Heart left ventricle (tissue), 16 donors: ENCODE measurements at regions not wholly inside any gene's neighbourhood (a gene's known extent, or its start where the extent isn't known, plus 50 kb on each side); places are given as distances from the start of the nearest gene placed in this dataset.
"Not testable (repeated sequence)": the region's sequence is repeated elsewhere in the genome, so short reads cannot be mapped to it uniquely, and the experiment has no call there.

Experiments
- ATAC-seq, 4 donors: fragments of 200-7000 bp; cut with Tn5 transposase; one replicate each; pipeline ENCODE4 v1.9.1; 2020 to 2022; ENCODE audit warnings: moderate library complexity in 4 of 4, mild to moderate bottlenecking in 3 of 4, moderate number of reproducible peaks in 1 of 4
- DNase-seq, 5 donors: peaks; one replicate each; pipeline ENCODE4 v3.0.0-alpha.2; 2020
- H3K27ac ChIP-seq, 12 donors: fragments of 200-600 bp; sonication (generic) in 4 of 12; one replicate each; pipeline versions ENCODE4 v1.5.0 to v1.8.0; 2016 to 2022; ENCODE audit warnings: mild to moderate bottlenecking in 2 of 12
- H3K27me3 ChIP-seq, 9 donors: fragments of 200-600 bp; sonication (generic) in 2 of 9; one replicate each; pipeline versions ENCODE4 v1.5.1 to v1.8.0; 2016 to 2022; ENCODE audit warnings: mild to moderate bottlenecking in 3 of 9
- H3K36me3 ChIP-seq, 9 donors: fragments of 200-600 bp; sonication (generic) in 2 of 9; one replicate each; pipeline versions ENCODE4 v1.5.0 to v1.8.0; 2018 to 2022; ENCODE audit warnings: mild to moderate bottlenecking in 2 of 9
- H3K4me1 ChIP-seq, 12 donors: fragments of 200-600 bp; sonication (generic) in 4 of 12; one replicate each; pipeline versions ENCODE4 v1.5.0 to v1.8.0; 2016 to 2022; ENCODE audit warnings: mild to moderate bottlenecking in 3 of 12
- H3K4me3 ChIP-seq, 12 donors: fragments of 200-600 bp; sonication (generic) in 4 of 12; one replicate each; pipeline versions ENCODE4 v1.5.0 to v1.8.0; 2017 to 2022; ENCODE audit warnings: mild to moderate bottlenecking in 9 of 12, moderate library complexity in 4 of 12
- H3K9me3 ChIP-seq, 12 donors: fragments of 200-600 bp; sonication (generic) in 4 of 12; one replicate each; pipeline versions ENCODE4 v1.5.0 to v1.8.0; 2016 to 2022; ENCODE audit warnings: mild to moderate bottlenecking in 1 of 12
- CTCF ChIP-seq, 12 donors: fragments of 200-600 bp; sonication (generic) in 4 of 12; IDR thresholded peaks; one replicate each; pipeline versions ENCODE4 v1.5.0 to v1.8.0; 2018 to 2022; ENCODE audit warnings: antibody characterized with exemption in 12 of 12, mild to moderate bottlenecking in 5 of 12
- POLR2A ChIP-seq, 2 donors: fragments of 450-650 bp; IDR thresholded peaks; one replicate each; pipeline ENCODE4 v1.6.1; 2017; ENCODE audit warnings: antibody characterized with exemption in 2 of 2, mild to moderate bottlenecking in 2 of 2, moderate library complexity in 2 of 2
- WGBS, 4 donors: extraction: QIAGEN DNeasy Blood & Tissue Kit in 2 of 4; methylation state at CpG; one replicate each; pipeline versions ENCODE4 v1.1.5 to v1.1.7; 2013 to 2018; 5-methylcytosine and 5-hydroxymethylcytosine counted together
- intact Hi-C, 10 donors: fragments of 100-400 bp; cut with DNase I; formaldehyde crosslinking; loops; one replicate each; pipeline versions ENCODE4 v1.11.1 to v1.14.2; 2022
- donor health status: ischemic (EF 13 %, LVEDD 7.1; RV severe dilation, severe dysfunction).
- donor health status: healthy with polysubstance abuse.
- donor health status: DM: no; HTN: yes; CAD: no.
- donor health status: DM: no; HTN: no; CAD: no.
- donor health status: ischemic (EF 25% LVEDD 6.9; RV normal size, moderate dysfunction).
- donor health status: ischemic (EF 25% LVEDD 5.7; RV mildly dilated, moderate dysfunction).
- donor health status: healthy.
- donor health status: DM: yes; HTN: yes; CAD: no.
- donor health status: ischemic (EF 35%, LVEDD 5.7; RV mildly dilated, moderate dysfunction).
- donor health status: nonischemic (EF 11% LVEDD 7.7; RV severe dilation, severe dysfunction).
- donor health status: DM: yes; HTN: yes; CAD: no.
- donor health status: PGD.
- donor health status: ischemic (EF 29% LVEDD 5.4; RV normal size, mild dysfunction).
- donor health status: nonischemic (EF 23%, LVEDD 6.1; RV moderate dilation, normal function).

GRCh38 chr17:31736855-31737625 is 122.0 kb downstream of the COPRS start:
- H3K27me3 ChIP-seq: no peaks in the 10 kb centered on the region
- ATAC-seq (peak; percentile 66 to 82 (median 77)), DNase-seq (peak in 4 of 5 donors; percentile 45 to 68 (median 56))
- H3K9me3 ChIP-seq: peaks cover 0 to 11% (median 0%) of the 10 kb centered on the region in 12 donors
- H3K4me3 ChIP-seq: no peak overlapping the region
- intact Hi-C loops: loop anchor here in 2 of 10 donors (5.0 kb wide), 2 partner anchors 40 to 165 kb away; no protein-coding TSS in a partner anchor
- no peak for TF ChIP-seq POLR2A (IDR thresholded peaks at IDR 0.05)
- TF ChIP-seq CTCF (IDR thresholded peaks at IDR 0.05): no peak
- 60 to 74% (median 72%) methylated on average over 5 of the region's 5 CpGs for WGBS, 4 donors
- no peaks in the 10 kb centered on the region for H3K36me3 ChIP-seq
- peaks cover 0 to 40% (median 9%) of the 10 kb centered on the region in 12 donors for H3K4me1 ChIP-seq
- peak overlapping the region in 11 of 12 donors; percentile 37 to 80 (median 70) for H3K27ac ChIP-seq

DNA sequence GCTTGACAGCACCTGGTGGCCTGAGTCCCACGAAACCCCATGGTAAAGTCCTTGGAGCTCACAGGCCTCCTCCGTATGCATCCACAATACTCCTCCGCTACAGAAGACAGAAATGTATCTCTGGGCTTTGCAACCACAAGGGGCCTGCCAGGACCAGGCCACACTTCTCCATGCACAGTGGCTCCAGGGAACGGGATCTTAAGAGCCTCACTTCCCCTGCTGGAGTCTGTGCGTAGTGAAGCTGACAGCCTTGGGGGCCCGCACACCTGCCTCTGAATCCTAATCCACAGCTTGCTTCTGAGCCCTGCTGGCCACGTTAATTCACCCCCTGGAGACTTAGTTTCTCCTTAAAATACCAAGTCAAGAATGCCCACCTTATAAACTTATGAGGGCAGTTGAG is 125.7 kb downstream of the COPRS start:
- no peaks in the 10 kb centered on the region for H3K36me3 ChIP-seq
- DNase-seq (no peak), ATAC-seq (no peak)
- H3K4me1 ChIP-seq: peaks cover 0 to 14% (median 3%) of the 10 kb centered on the region in 12 donors
- H3K4me3 ChIP-seq: no peak overlapping the region
- TF ChIP-seq CTCF (IDR thresholded peaks at IDR 0.05) (no peak), POLR2A (IDR thresholded peaks at IDR 0.05) (no peak)
- H3K27me3 ChIP-seq: no peaks in the 10 kb centered on the region
- intact Hi-C loops: no loop called here
- WGBS, 4 donors: 83 to 92% (median 91%) methylated on average over 7 of the region's 7 CpGs
- no peak overlapping the region for H3K27ac ChIP-seq
- H3K9me3 ChIP-seq: peaks cover 0 to 11% (median 0%) of the 10 kb centered on the region in 12 donors

DNA sequence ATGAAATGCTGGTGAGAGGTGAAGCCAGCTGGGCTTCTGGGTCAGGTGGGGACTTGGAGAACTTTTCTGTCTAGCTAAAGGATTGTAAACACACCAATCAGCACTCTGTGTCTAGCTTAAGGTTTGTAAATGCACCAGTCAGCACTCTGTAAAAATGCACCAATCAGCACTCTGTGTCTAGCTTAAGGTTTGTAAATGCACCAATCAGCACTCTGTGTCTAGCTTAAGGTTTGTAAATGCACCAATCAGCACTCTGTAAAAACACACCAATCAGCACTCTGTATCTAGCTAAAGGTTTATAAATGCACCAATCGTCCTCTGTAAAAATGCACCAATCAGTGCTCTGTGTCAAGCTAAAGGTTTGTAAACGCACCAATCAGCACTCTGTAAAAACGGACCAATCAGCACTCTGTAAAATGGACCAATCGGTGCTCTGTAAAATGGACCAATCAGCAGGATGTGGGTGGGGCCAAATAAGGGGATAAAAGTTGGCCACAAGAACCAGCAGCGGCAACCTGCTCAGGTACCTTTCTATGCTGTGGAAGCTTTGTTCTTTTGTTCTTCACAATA is 127.4 kb downstream of the COPRS start:
- H3K36me3 ChIP-seq, H3K4me3 ChIP-seq, intact Hi-C loops, H3K4me1 ChIP-seq, H3K9me3 ChIP-seq, H3K27ac ChIP-seq, DNase-seq, H3K27me3 ChIP-seq, ATAC-seq: not testable (repeated sequence)
- 95 to 97% (median 97%) methylated on average over 5 of the region's 5 CpGs for WGBS, 4 donors

- Histone ChIP-seq H3K36me3 (no peaks in the 10 kb centered on the region), H3K4me1 (peaks cover 0 to 5% (median 0%) of the 10 kb centered on the region in 12 donors), H3K27me3 (no peaks in the 10 kb centered on the region), H3K4me3 (no peak overlapping the region), H3K9me3 (peaks cover 0 to 3% (median 0%) of the 10 kb centered on the region in 12 donors), H3K27ac (no peak overlapping the region)
- DNase-seq: no peak
- TF ChIP-seq CTCF (IDR thresholded peaks at IDR 0.05) (no peak), POLR2A (IDR thresholded peaks at IDR 0.05) (no peak)
- 87 to 100% (median 91%) methylated on average over 1 to 3 of the region's 3 CpGs for WGBS, 4 donors
- intact Hi-C loops: no loop called here
- peak in 1 of 4 donors; percentile 42 for ATAC-seq
Observed at GRCh38 chr17:31731118-31731517, 127.9 kb downstream of the COPRS start.
